NCI-H1436 treated with DMSO at 0.1 percent for 48 hours (cell line): ENCODE measurements at regions not wholly inside any gene's neighbourhood (a gene's known extent, or its start where the extent isn't known, plus 50 kb on each side); places are given as distances from the start of the nearest gene placed in this dataset.
A peak's percentile ranks its signal among the peaks of the same experiment; 100 is the strongest.

Source experiments
- DNase-seq: peaks from one replicate; lab custom pipeline; 2025; lab: John Stamatoyannopoulos, UW

DNA sequence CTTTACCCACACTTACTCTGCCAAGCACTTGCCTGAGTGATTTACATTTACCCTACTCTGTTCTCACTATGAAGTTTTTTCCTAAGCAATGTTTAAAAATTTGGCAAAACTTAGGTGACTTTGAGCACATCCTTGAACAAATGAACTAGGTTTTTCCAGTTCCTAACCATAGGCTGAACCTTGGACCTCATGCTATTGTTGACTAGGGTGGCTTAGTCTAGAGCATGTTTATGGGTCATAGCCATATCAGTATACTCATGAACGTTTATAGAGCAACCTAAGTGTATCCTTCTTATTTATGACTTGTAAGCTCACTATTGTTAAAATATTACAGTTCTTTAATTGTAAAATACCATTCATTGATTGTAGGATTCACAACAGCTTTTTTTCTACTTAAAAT, 85.0 kb upstream of the KRR1 start:
- DNase-seq: no peak

DNA sequence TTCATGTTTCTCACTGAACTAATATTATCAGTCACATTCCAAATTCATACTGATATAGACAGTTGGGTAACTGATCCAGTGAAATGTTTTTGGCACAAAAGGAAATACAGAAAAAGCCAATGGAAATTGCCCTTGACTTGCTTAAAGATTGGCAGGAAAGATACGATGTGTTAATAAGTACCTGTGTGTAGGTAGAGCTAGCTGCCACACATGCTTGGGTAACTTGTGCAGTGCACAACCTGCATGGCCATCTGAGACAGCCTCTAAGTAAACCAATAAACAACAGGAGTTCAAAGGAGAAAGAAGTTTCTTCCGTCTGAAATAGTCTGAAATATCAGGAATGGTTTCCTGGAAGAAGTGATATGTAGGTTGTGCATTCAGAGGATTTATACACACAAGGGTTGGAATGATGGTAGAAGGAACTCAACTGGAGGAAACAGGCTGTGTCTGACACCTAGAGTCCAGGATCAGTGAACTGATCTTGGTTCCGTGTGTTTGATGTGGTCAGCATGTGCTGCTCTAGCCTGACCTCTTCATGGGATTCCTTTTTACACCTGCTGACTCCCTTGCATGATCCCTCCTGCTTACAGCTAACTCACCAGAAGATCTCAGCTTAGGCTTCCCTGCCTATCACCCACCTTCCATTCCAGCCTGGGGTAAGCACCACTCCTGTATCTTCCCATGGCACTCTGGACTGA, 81.4 kb upstream of the KRR1 start:
- no peak for DNase-seq

DNA sequence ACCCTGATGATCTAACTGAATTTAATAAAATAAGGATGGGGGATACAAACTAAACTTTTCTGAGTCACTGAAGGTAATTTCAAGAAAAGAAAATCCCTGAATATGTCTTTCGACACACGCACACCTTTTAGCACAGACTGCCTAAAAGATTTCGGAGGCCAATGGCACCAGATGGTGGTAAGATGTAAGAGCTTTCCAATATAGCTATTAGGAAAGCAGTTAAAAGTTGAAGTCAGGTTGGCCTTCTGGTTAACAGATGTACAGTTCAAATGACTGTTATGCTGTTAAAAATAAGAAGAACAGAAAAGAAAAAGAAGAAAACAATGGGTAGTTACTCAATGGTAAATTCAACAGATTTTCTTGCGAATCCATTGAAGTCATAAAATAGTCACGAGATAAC, 80.7 kb upstream of the KRR1 start:
- no peak for DNase-seq

DNA sequence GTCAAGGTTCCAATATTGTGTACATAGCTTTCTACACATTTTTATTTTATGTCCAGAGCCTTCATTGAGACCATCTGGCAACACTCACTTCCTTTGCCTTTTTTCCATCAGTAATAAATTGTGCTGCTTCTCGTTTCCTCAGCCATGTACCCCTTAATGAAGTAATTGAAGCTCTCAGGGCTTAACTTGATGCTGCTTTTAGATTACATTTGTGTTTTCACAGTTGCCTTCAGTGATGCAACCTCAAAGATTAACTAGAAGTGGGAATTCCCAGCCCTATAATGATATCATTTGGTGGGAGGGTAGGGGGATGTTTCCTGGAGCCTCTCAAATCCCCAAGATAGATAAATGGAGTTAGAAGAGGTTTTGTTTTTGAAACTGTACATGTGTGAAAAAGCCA, 80.2 kb upstream of the KRR1 start:
- peak; percentile 38 for DNase-seq

DNA sequence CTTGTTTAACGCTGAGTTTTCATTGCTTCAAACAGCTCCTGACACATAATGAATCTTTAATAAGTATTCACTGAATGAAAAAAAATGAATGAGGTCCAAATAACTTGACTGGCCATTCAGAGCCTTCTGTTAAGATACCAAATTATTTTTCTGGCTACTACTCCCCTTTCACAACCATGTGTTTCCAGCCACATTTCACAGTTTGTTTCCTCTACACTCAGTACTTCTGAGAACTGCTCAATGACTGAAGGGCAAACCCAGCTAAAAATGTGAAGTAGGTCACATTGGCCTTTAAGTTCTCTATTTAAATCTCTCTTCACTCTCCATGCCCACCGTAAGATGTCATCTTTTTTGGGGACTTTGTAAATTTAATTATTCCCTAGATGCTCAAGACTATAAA, 78.4 kb upstream of the KRR1 start:
- no peak for DNase-seq

DNA sequence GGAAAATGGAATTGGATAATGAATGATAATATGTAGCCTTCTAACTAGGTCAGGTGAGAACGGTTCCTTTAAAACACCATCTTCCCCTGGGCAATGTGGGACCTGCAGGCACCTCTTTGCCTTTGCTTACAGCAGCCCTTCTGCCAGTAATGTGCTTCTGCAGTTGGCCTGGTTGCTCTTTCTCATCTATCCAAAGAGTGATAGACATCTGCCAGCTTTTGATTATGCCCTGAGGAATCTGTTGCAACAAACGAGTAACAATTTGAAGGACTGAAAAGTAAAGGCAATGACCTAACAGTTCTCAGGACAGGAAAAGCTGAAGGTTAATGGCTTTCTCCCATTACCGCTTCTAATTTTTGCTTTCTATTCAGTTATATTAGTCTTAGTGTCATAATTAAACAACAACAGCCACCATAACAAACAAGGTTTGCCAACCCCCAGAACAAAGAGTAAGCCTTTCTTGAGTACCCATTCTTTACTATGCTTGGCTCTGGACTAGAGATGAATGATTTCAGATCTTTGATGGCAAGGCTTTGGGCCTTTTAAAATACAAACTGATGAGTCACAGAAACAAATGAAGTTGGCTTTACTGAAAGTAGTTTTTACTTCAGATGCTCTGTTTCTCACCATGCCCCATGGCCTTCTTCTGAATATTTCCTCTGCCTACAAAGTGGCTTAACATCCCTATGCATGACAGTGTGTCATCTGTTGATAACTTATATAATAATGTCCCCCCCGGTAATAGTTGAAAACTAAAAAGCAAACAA, 76.1 kb upstream of the KRR1 start:
- no peak for DNase-seq

DNA sequence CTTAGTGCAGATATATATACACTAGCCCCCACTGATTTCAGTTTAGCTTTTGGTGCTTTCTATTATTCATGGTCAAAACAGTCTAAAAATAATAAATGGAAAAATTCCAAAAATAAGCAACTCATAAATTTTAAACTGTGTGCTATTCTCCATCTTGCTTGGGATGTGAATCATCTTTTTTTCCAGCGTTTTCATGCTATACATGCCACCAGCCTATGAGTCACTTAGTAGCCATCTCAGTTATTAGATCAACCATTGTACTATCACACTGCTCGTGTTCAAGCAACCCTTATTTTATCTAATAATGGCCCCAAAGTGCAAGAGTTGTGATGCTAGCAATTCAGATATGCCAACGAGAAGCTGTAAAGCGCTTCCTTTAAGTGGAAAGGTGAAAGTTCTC, 73.9 kb upstream of the KRR1 start:
- DNase-seq: no peak

DNA sequence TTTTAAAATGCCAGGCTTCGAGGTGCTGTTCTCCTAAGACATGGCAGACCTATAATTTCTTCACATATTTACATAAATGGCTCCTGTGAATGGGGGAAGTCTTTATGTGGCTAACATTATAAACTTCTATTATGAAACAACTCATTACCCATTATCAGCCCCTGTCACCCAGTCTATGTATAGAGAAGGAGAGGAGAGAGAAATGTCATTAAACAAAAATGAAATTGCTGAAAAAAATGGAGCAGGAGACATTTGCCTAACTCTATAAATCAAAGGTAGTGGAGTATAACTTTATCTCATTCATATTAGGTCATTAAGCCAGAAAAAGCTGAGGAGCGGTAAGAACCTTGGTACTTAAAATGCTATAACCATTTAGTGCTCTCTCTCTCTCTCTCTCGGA, 71.9 kb upstream of the KRR1 start:
- DNase-seq: no peak

DNA sequence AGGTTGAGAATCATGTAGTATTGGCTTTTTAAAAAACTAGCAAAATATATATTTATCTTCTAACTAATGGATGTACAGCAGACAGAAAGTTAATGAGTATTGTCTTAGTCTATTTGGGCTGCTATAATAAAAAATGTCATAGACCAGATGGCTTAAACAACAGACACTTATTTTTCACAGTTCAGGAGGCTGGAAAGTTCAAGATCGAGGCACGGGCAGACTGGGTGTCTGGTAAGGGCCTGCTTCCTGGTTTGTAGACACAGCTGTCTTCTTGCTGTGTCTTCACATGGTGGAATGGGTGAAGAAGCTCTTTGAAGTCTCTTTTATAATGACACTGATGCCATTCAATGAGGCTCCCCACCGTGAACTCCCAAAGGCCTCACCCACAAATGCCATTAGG, 70.1 kb upstream of the KRR1 start:
- no peak for DNase-seq

DNA sequence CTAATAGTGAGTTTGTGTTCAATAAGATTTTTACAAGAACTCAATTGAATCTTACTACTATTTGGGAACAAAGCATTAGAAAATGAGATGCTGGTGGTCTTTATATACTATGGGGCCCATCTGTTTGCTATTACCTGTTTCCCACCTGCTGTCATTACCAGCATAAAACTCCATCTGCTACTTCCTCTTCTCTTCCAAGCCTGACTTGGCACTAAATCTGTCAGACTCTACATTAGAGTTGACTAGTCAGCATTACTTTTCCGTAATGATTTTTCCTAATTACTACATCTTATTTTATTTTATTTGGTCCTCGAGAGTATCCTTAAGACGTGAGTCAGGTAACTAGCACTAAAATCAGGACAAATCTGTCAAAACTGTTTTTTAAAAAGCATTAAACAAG, 68.1 kb upstream of the KRR1 start:
- no peak for DNase-seq

DNA sequence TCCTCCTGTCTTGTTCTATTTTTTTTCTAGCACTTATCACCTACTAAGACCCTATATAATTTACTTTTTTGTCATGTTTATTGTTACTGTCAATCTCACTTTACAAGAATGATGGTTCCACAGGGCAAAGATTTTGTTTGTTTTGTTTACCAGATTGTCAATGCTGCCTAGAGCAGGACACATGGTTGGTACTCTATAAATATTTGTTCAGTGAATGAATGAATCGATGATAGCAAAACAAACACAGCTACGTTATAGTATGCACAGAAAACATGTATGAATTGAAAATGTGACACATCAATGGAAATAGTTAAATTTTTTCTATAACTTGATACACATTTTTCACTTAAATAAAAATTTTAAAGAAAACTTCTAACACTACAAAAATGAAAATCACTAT, 67.1 kb upstream of the KRR1 start:
- DNase-seq: no peak

DNA sequence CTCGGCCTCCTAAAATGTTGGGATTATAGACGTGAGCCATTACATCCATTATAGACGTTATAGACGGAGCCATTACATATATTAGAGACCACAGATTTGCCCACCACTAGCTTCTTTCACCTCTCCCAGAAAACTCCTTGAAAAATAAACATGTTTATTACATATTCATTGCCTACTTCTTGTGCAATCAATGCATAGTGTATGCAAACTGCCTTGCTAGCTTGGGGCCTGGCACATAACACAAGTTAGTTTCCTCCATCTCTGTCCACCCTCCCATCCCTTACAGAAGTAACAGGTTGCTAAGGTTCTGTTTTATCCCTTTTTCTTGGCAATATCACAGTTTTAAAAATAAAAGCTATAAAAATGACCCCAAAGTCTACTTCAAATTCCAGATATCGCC, 66.4 kb upstream of the KRR1 start:
- DNase-seq: no peak

DNA sequence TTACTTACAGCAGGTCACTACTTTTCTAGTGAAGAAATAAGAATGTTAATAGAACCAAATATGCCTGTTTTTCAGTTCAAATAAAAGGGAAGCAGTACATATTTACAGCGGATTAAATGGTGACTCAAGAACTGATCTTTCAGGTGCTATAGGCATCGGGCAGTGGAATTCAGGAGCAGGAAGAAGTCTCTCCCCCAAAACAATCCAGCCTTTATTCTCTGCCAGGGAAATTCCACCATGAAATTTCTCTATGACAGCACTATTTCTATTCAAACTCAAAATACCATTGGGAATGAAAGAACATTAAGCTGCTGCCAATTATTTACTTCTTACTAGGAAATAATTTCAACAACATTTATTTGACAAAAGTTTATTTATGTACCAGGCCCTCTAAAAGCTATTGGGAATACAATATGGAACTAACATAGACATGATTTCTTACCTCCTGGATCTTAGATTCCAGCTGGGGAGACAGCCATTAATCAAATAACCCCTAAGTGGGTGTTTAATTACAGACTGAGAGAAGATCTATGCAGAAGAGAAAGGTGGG, 60.3 kb upstream of the KRR1 start:
- no peak for DNase-seq

DNA sequence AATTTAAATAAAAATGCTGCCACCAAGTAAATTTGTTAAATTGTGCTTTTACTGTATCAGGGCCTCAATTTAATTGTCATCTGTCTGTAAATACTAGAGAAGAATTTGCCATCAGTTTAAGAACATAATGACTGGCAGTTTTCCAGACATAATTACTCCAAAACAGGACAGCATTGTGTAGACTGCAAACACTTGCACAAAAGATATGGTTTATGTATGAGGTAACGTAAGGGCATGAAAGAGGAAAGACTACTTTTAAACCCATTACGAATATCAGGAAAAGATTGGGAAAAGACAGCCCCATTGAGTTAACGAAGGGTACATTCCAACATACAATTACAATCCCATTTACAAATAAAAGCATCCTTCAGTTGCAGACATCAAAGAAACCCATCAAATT, 59.8 kb upstream of the KRR1 start:
- peak; percentile 51 for DNase-seq

DNA sequence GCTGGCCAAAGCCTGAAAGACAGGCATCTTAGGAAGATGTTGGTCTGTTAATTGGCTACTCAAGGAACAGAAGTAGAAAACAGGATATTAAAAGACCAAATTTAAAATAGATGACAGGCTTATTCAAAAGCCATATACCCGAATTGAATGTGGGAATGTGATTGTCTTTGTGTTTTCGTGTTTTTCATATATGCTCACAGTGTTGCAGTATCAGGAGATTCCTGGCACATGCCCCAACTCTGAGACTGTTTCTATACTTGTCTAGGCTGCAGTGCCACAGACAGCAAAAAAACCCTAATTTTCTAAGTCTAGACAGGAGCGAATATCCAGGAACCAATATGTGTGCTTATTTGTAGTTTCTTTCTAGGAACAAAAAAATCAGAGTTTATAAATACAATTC, 57.4 kb upstream of the KRR1 start:
- DNase-seq: no peak

DNA sequence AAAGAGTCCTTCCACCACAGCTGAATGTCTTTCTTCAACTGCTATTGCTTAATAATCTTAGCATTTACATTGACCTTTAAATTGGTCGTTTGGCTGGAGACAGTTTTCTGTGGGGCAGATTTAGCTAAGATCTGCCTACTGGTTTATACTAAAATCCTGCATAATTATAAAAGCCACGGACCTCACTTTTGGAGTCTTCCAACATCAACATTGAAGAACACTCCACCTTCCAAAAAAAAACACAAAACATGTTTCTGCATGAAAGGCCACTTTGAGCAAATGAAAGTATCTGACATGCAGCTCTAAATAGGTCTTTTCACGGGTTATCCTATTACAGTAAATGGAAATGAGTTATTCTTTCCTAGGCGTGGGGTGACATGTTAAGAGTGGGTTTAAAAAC, 57.0 kb upstream of the KRR1 start:
- DNase-seq: no peak

DNA sequence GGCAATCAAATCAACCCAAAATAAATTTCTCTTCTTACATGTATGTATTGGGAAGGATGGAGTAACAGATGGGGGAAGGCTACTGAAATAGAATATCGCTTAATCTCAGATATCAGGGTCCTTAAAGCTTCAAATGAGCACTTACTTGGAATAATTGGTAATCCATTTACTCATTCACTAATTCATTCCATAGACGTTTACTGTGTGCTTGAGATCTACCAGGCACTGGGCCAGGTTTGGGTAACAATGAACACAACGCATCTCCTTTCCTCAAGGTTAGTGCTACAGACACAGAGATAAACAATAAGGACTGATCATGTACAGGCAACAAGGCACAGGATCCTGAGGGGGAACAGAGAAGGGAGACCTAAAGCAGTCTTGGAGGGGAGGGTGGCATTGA, 54.4 kb upstream of the KRR1 start:
- no peak for DNase-seq

DNA sequence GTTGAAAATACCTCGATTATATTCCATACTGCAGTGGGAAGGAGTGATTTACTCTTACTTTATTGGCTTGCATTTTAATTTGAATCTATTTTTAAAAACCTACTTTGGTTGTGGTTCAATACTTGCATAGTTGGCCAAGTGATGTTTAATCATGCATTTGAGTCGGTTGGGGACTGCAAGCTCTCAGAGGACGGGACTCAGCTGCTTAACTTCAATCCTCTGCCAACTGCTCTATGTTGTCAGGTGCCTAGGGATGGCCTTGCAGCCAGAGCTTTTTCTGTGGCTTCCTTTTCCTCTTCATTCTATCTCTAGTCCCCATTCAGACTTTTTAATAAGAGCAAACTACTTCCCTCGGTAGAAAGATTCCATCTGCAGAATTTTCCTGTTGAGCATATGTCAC, 53.4 kb upstream of the KRR1 start:
- DNase-seq: no peak

DNA sequence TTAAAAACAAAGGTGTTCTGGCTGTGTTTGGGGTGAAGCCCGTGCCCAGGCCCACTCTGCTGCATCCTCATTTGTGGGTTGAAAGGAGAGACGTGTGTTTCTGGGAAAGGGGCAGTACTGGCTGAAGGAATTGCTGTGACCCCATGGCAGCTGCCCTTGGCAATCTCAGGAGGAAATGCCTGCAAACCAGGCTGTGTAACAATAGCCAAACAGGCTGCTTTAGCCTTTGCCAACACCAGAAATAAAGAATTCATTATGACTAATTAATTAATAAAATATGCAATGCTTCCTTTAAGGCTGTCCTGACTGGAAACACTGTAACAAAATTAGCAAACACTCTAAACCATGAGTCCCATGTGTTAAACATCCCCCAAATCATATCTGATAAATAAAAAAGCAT, 53.0 kb upstream of the KRR1 start:
- no peak for DNase-seq

DNA sequence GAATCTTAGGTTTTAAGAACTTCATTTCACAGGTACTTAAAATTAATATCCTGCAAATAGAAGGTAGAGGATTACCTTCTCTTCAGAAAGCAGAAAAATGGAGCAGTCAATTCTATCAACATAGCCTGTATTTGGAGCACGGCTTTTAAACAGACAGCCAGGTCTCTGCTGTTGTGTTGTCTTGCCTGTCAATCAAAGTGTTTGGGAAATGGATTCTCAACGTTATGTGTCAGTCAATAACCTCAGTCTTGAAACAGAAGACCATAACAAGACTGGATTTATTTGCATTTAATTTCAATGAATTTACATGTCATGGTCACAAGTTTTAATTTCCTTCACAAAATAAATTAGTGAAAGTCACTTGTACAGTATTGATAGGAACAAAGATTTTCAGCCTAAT, 51.9 kb upstream of the KRR1 start:
- no peak for DNase-seq

DNA sequence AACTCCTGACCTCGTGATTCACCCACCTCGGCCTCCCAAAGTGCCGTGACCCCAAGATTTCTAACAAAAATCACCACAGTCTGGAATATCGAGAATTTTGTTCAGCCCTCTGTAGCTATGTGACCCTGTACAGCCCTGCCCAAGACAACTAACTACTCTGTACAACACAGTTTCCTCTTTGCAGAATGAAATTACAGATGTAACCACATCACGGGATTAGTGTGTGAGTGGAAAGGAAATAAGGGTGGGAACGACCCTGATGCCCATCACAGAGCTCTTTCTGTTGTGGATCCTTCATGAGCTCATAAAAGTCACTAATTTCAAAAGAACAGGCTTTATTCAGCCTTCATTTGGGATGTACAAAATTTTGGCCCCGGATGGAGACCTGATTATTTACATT, 50.5 kb upstream of the KRR1 start:
- DNase-seq: no peak
